ENCODE measurements at regions not wholly inside any gene's neighbourhood (a gene's known extent, or its start where the extent isn't known, plus 50 kb on each side); places are given as distances from the start of the nearest gene placed in this dataset.

DNA sequence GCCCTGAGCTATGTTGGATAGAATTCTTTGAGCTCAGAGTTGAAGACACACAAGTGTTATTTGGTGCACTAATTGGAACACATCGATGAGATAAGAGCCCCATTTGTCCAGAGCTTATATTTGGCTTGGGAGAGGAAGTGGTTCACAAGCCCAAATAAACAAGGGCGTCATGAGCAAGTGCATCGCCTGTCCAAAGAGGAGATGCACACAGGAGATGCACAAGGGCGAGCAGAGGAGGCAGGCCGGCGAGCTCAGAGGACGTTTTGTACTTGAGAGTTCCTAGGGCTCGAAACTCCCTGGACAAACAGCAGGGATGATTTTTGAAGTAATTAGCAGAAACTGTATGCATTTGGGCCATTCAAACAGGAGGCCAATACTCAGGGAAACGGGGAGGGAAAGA is 212.8 kb upstream of the IRX1 start:
- TF ChIP-seq SMAD3 (CRISPR knock-in tag; IDR thresholded peaks at IDR 0.05; ENCODE audit: borderline replicate concordance) (no peak), SMAD4 (CRISPR knock-in tag; IDR thresholded peaks at IDR 0.05) (no peak), JUN (CRISPR knock-in tag; IDR thresholded peaks at IDR 0.05) (no peak), IRF2 (CRISPR knock-in tag; IDR thresholded peaks at IDR 0.05; ENCODE audit: borderline replicate concordance, low read depth) (no peak), TEAD4 (CRISPR knock-in tag; IDR thresholded peaks at IDR 0.05) (no peak)
- TF ChIP-seq, protein P1, sequence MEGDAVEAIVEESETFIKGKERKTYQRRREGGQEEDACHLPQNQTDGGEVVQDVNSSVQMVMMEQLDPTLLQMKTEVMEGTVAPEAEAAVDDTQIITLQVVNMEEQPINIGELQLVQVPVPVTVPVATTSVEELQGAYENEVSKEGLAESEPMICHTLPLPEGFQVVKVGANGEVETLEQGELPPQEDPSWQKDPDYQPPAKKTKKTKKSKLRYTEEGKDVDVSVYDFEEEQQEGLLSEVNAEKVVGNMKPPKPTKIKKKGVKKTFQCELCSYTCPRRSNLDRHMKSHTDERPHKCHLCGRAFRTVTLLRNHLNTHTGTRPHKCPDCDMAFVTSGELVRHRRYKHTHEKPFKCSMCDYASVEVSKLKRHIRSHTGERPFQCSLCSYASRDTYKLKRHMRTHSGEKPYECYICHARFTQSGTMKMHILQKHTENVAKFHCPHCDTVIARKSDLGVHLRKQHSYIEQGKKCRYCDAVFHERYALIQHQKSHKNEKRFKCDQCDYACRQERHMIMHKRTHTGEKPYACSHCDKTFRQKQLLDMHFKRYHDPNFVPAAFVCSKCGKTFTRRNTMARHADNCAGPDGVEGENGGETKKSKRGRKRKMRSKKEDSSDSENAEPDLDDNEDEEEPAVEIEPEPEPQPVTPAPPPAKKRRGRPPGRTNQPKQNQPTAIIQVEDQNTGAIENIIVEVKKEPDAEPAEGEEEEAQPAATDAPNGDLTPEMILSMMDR (IDR thresholded peaks at IDR 0.05) = no peak
- TF ChIP-seq, protein P2, sequence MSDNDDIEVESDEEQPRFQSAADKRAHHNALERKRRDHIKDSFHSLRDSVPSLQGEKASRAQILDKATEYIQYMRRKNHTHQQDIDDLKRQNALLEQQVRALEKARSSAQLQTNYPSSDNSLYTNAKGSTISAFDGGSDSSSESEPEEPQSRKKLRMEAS (CRISPR knock-in tag; IDR thresholded peaks at IDR 0.05) = no peak
- TF ChIP-seq, protein P3, sequence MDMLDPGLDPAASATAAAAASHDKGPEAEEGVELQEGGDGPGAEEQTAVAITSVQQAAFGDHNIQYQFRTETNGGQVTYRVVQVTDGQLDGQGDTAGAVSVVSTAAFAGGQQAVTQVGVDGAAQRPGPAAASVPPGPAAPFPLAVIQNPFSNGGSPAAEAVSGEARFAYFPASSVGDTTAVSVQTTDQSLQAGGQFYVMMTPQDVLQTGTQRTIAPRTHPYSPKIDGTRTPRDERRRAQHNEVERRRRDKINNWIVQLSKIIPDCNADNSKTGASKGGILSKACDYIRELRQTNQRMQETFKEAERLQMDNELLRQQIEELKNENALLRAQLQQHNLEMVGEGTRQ (CRISPR knock-in tag; IDR thresholded peaks at IDR 0.05) = no peak
- TF ChIP-seq, protein P4, sequence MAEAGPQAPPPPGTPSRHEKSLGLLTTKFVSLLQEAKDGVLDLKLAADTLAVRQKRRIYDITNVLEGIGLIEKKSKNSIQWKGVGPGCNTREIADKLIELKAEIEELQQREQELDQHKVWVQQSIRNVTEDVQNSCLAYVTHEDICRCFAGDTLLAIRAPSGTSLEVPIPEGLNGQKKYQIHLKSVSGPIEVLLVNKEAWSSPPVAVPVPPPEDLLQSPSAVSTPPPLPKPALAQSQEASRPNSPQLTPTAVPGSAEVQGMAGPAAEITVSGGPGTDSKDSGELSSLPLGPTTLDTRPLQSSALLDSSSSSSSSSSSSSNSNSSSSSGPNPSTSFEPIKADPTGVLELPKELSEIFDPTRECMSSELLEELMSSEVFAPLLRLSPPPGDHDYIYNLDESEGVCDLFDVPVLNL (CRISPR knock-in tag; IDR thresholded peaks at IDR 0.05; ENCODE audit: borderline replicate concordance, low read depth) = no peak

All from WTC11 (cell line).